ENCODE measurements at regions not wholly inside any gene's neighbourhood (a gene's known extent, or its start where the extent isn't known, plus 50 kb on each side); places are given as distances from the start of the nearest gene placed in this dataset.
"Not testable (repeated sequence)": the region's sequence is repeated elsewhere in the genome, so short reads cannot be mapped to it uniquely, and the experiment has no call there.

- intact Hi-C loops (cut with DNase I), result no loop called here
- no peak for DNase-seq
Observed at GRCh38 chr1:69038379-69038778, 529.3 kb upstream of the LRRC7 start.

- intact Hi-C loops (cut with DNase I), result no loop called here
Observed at GRCh38 chr1:69045572-69045971, 522.1 kb upstream of the LRRC7 start.

GRCh38 chr1:69055194-69055593 lies 512.5 kb upstream of the LRRC7 start:
- intact Hi-C loops (cut with DNase I), result no loop called here
- DNase-seq, result no peak

More at GRCh38 chr1:69045572-69045971, 522.1 kb upstream of the LRRC7 start:
- no peak for DNase-seq

- intact Hi-C loops (cut with DNase I), result no loop called here
- no peak for DNase-seq
Observed at GRCh38 chr1:69058454-69058853, 509.3 kb upstream of the LRRC7 start.

- intact Hi-C loops (cut with DNase I), result no loop called here
- no peak for DNase-seq
Observed at GRCh38 chr1:69070660-69071373, 496.9 kb upstream of the LRRC7 start.

GRCh38 chr1:69073176-69073575 lies 494.5 kb upstream of the LRRC7 start:
- intact Hi-C loops (cut with DNase I), result no loop called here
- no peak for DNase-seq

- intact Hi-C loops (cut with DNase I), result no loop called here
- no peak for DNase-seq
Observed at GRCh38 chr1:69076631-69077030, 491.1 kb upstream of the LRRC7 start.

GRCh38 chr1:69077198-69077597 lies 490.5 kb upstream of the LRRC7 start:
- intact Hi-C loops (cut with DNase I), result no loop called here
- DNase-seq, result no peak

- no peak for DNase-seq
- intact Hi-C loops (cut with DNase I), result no loop called here
Observed at GRCh38 chr1:69077633-69078032, 490.1 kb upstream of the LRRC7 start.

GRCh38 chr1:69081668-69082067 lies 486.1 kb upstream of the LRRC7 start:
- intact Hi-C loops (cut with DNase I), result no loop called here
- DNase-seq, result no peak

GRCh38 chr1:69082312-69082711 lies 485.4 kb upstream of the LRRC7 start:
- intact Hi-C loops (cut with DNase I), result no loop called here

GRCh38 chr1:69086148-69086547 lies 481.6 kb upstream of the LRRC7 start:
- intact Hi-C loops (cut with DNase I), result no loop called here
- no peak for DNase-seq

More at GRCh38 chr1:69082312-69082711, 485.4 kb upstream of the LRRC7 start:
- DNase-seq, result no peak

- no peak for DNase-seq
Observed at GRCh38 chr1:69088571-69088970, 479.2 kb upstream of the LRRC7 start.

GRCh38 chr1:69090170-69090569 lies 477.6 kb upstream of the LRRC7 start:
- DNase-seq, result no peak
- intact Hi-C loops (cut with DNase I), result no loop called here

More at GRCh38 chr1:69088571-69088970, 479.2 kb upstream of the LRRC7 start:
- intact Hi-C loops (cut with DNase I), result no loop called here

- no peak for DNase-seq
- intact Hi-C loops (cut with DNase I), result no loop called here
Observed at GRCh38 chr1:69090752-69091151, 477.0 kb upstream of the LRRC7 start.

- intact Hi-C loops (cut with DNase I), result not testable (repeated sequence)
- DNase-seq, result peak in 1 of 10 donors; percentile 55
Observed at GRCh38 chr1:69102058-69102457, 465.7 kb upstream of the LRRC7 start.

GRCh38 chr1:69103213-69103612 lies 464.5 kb upstream of the LRRC7 start:
- intact Hi-C loops (cut with DNase I), result no loop called here

GRCh38 chr1:69103705-69104385 lies 463.9 kb upstream of the LRRC7 start:
- intact Hi-C loops (cut with DNase I), result no loop called here
- DNase-seq, result no peak

More at GRCh38 chr1:69103213-69103612, 464.5 kb upstream of the LRRC7 start:
- DNase-seq, result no peak

GRCh38 chr1:69104894-69105293 lies 462.8 kb upstream of the LRRC7 start:
- intact Hi-C loops (cut with DNase I), result no loop called here
- no peak for DNase-seq

GRCh38 chr1:69109277-69109676 lies 458.4 kb upstream of the LRRC7 start:
- intact Hi-C loops (cut with DNase I), result no loop called here
- peak in 1 of 10 donors; percentile 9 for DNase-seq

- DNase-seq, result no peak
- intact Hi-C loops (cut with DNase I), result no loop called here
Observed at GRCh38 chr1:69110851-69111250, 456.9 kb upstream of the LRRC7 start.

GRCh38 chr1:69120126-69120741 lies 447.5 kb upstream of the LRRC7 start:
- intact Hi-C loops (cut with DNase I); DNase-seq: not testable (repeated sequence)
